Keratinocyte (primary cell): ENCODE measurements at regions not wholly inside any gene's neighbourhood (a gene's known extent, or its start where the extent isn't known, plus 50 kb on each side); places are given as distances from the start of the nearest gene placed in this dataset.

ENCODE experiments used
- DNase-seq: peaks from one replicate; pipeline ENCODE4 v3.0.0-alpha.2; 2011; ENCODE audit warnings: low read depth, missing footprints, low spot score
- FAIRE-seq: peaks from 2 replicates; lab custom pipeline; 2011; peaks lifted over from hg19 to GRCh38; lab: Jason Lieb, UNC
- H2AFZ ChIP-seq: 2 replicates; pipeline ENCODE4 v1.6.0; 2012; ENCODE audit warnings: low read length, control low read depth, inconsistent platforms; ENCODE audit not compliant: control insufficient read depth
- H3K27ac ChIP-seq: 2 replicates; pipeline ENCODE4 v1.5.1; 2011; ENCODE audit warnings: low read length; ENCODE audit not compliant: control insufficient read depth, insufficient read depth
- H3K27me3 ChIP-seq: 3 replicates; pipeline ENCODE4 v1.6.0; 2011; ENCODE audit warnings: low read length; ENCODE audit not compliant: control insufficient read depth, insufficient read depth; ENCODE audit errors: extremely low read depth
- H3K36me3 ChIP-seq, 2 experiments: 2 replicates in 1 of 2; 3 replicates in 1 of 2; pipeline ENCODE4 v1.5.1; 2011; ENCODE audit warnings: low read length in 2 of 2, mild to moderate bottlenecking in 1 of 2; ENCODE audit not compliant: control insufficient read depth in 2 of 2, insufficient read depth in 2 of 2; ENCODE audit errors: extremely low read depth in 1 of 2
- H3K4me1 ChIP-seq: 3 replicates; pipeline ENCODE4 v1.5.1; 2011; ENCODE audit warnings: low read length; ENCODE audit not compliant: control insufficient read depth, insufficient read depth; ENCODE audit errors: extremely low read depth
- H3K4me2 ChIP-seq: 3 replicates; pipeline ENCODE4 v1.6.0; 2011; ENCODE audit warnings: low read depth, low read length; ENCODE audit not compliant: control insufficient read depth, insufficient read depth; ENCODE audit errors: extremely low read depth
- H3K4me3 ChIP-seq, 3 experiments: fragments of 200-600 bp in 1 of 3; sonication (generic) in 1 of 3; 2 replicates in 2 of 3; 3 replicates in 1 of 3; pipeline ENCODE4 v1.5.1; 2011 to 2016; ENCODE audit warnings: low read length in 3 of 3, mild to moderate bottlenecking in 3 of 3, control low read depth in 2 of 3, inconsistent platforms in 1 of 3, low read depth in 1 of 3, mixed read lengths in 1 of 3, mixed run types in 1 of 3, moderate library complexity in 1 of 3; ENCODE audit not compliant: control insufficient read depth in 2 of 3, insufficient read depth in 2 of 3; ENCODE audit errors: extremely low read depth in 1 of 3
- H3K79me2 ChIP-seq: 2 replicates; pipeline ENCODE4 v1.6.0; 2012; ENCODE audit warnings: low read length; ENCODE audit not compliant: control insufficient read depth, insufficient read depth
- H3K9ac ChIP-seq: 3 replicates; pipeline ENCODE4 v1.6.0; 2011; ENCODE audit warnings: low read length; ENCODE audit not compliant: control insufficient read depth, insufficient read depth; ENCODE audit errors: extremely low read depth
- H3K9me1 ChIP-seq: 3 replicates; pipeline ENCODE4 v1.6.0; 2011; ENCODE audit warnings: low read length; ENCODE audit not compliant: control insufficient read depth, insufficient read depth; ENCODE audit errors: extremely low read depth
- H3K9me3 ChIP-seq: 2 replicates; pipeline ENCODE4 v1.5.1; 2012; ENCODE audit warnings: low read depth, low read length; ENCODE audit not compliant: control insufficient read depth
- H4K20me1 ChIP-seq: 3 replicates; pipeline ENCODE4 v1.6.0; 2011; ENCODE audit warnings: low read length; ENCODE audit not compliant: control insufficient read depth, insufficient read depth; ENCODE audit errors: extremely low read depth
- EZH2 ChIP-seq: IDR thresholded peaks from one replicate; pipeline ENCODE4 v1.6.1; 2012; ENCODE audit warnings: inconsistent platforms, mild to moderate bottlenecking, low read length, moderate library complexity
- dilution Hi-C: fragments of 300-500 bp; cut with MboI; formaldehyde crosslinking; loops from one replicate; pipeline ENCODE4 v1.7.0; 2020; ENCODE audit warnings: low sequenced_read_pairs; ENCODE audit not compliant: extremely low pct_ligation_motif_present
- TF ChIP-seq, protein P1 (sequence below), 3 experiments: IDR thresholded peaks in 1 of 3; conservative IDR thresholded peaks in 1 of 3; optimal IDR thresholded peaks in 1 of 3; 2 replicates in 2 of 3; 3 replicates in 1 of 3; pipeline versions ENCODE3 to v1.5.1; 2011; ENCODE audit warnings: low read length in 3 of 3, mild to moderate bottlenecking in 3 of 3, moderate library complexity in 2 of 3, control low read depth in 1 of 3, inconsistent platforms in 1 of 3; ENCODE audit not compliant: insufficient read depth in 2 of 3; ENCODE audit errors: extremely low read depth in 1 of 3

- H3K27ac ChIP-seq: no peak overlapping the region
- dilution Hi-C loops: no loop called here
- no peak overlapping the region for H3K9ac ChIP-seq
- DNase-seq: no peak
- H3K9me1 ChIP-seq: no peaks in the 10 kb centered on the region
- H3K79me2 ChIP-seq: no peaks in the 10 kb centered on the region
- TF ChIP-seq, protein P1, sequence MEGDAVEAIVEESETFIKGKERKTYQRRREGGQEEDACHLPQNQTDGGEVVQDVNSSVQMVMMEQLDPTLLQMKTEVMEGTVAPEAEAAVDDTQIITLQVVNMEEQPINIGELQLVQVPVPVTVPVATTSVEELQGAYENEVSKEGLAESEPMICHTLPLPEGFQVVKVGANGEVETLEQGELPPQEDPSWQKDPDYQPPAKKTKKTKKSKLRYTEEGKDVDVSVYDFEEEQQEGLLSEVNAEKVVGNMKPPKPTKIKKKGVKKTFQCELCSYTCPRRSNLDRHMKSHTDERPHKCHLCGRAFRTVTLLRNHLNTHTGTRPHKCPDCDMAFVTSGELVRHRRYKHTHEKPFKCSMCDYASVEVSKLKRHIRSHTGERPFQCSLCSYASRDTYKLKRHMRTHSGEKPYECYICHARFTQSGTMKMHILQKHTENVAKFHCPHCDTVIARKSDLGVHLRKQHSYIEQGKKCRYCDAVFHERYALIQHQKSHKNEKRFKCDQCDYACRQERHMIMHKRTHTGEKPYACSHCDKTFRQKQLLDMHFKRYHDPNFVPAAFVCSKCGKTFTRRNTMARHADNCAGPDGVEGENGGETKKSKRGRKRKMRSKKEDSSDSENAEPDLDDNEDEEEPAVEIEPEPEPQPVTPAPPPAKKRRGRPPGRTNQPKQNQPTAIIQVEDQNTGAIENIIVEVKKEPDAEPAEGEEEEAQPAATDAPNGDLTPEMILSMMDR (optimal IDR thresholded peaks at IDR 0.05 in 1 of 3, IDR thresholded peaks at IDR 0.05 in 1 of 3, conservative IDR thresholded peaks at IDR 0.05 in 1 of 3; ENCODE audit: extremely low read depth in 1 of 3, insufficient read depth in 2 of 3, low read length in 3 of 3): no peak
- TF ChIP-seq EZH2: no peak
- no peaks in the 10 kb centered on the region for H3K4me1 ChIP-seq
- no peak overlapping the region for H3K4me2 ChIP-seq
- no peaks in the 10 kb centered on the region for H4K20me1 ChIP-seq
- no peak overlapping the region for H2AFZ ChIP-seq
- H3K9me3 ChIP-seq: no peaks in the 10 kb centered on the region
- no peak for FAIRE-seq
- no peaks in the 10 kb centered on the region for H3K36me3 ChIP-seq
- no peaks in the 10 kb centered on the region for H3K27me3 ChIP-seq
- no peak overlapping the region for H3K4me3 ChIP-seq
Measured at GRCh38 chr12:127886827-127887226, 380.1 kb upstream of the TMEM132C start.

DNA sequence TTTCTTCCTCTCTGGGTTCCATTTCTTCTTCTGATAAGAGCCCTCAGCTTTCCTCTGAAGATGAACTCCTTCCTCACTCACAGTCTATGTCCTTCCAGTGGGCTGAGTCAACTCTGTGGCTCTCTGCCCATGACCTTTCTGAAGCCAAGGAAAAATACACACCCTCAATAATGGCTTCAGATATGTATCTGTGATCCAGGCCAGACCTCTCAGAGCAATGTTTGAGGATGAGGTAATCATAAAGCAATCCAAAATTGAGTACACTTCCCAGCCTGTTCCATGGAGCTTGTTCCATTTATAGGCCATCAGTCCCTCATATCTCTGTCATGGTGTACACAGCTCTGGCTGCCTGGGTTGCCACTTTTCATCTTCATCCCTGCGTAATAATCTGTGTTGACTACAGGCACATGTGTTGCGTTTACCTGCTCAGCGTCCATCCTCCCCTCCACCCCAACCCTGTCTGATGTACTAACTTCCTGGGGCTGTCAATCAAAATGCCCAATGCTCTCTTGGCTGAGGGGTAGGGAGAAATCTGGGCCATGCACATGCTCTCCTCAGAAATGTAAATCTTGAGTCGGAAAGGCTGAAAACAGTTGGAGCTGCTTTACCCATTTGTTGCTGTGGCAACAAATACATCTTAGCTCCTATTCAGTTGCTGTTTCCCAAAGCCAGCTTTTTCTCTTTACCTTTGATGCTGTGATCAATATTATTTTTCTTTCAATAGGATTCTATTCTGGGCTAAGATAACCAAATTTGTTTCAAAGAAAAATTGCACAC is 377.8 kb upstream of the TMEM132C start:
- Histone ChIP-seq H3K4me3 (no peak overlapping the region), H4K20me1 (no peaks in the 10 kb centered on the region), H3K9ac (no peak overlapping the region), H3K27ac (no peak overlapping the region), H2AFZ (no peak overlapping the region), H3K9me1 (no peaks in the 10 kb centered on the region), H3K4me2 (no peak overlapping the region), H3K4me1 (no peaks in the 10 kb centered on the region), H3K36me3 (no peaks in the 10 kb centered on the region), H3K9me3 (no peaks in the 10 kb centered on the region), H3K27me3 (no peaks in the 10 kb centered on the region), H3K79me2 (no peaks in the 10 kb centered on the region)
- no peak for FAIRE-seq
- dilution Hi-C loops: no loop called here
- no peak for DNase-seq
- TF ChIP-seq, protein P1 (optimal IDR thresholded peaks at IDR 0.05 in 1 of 3, IDR thresholded peaks at IDR 0.05 in 1 of 3, conservative IDR thresholded peaks at IDR 0.05 in 1 of 3; ENCODE audit: extremely low read depth in 1 of 3, insufficient read depth in 2 of 3, low read length in 3 of 3): no peak
- TF ChIP-seq EZH2: no peak
